Kidney epithelial cell (primary cell): ENCODE measurements at regions not wholly inside any gene's neighbourhood (a gene's known extent, or its start where the extent isn't known, plus 50 kb on each side); places are given as distances from the start of the nearest gene placed in this dataset.

Source experiments
- DNase-seq: peaks from one replicate; pipeline ENCODE4 v3.0.0-alpha.2; 2010; ENCODE audit warnings: low read depth
- H3K27me3 ChIP-seq: 2 replicates; pipeline ENCODE4 v1.6.0; 2011; ENCODE audit warnings: low read length; ENCODE audit not compliant: control insufficient read depth, insufficient read depth
- H3K36me3 ChIP-seq: 2 replicates; pipeline ENCODE4 v1.5.1; 2011; ENCODE audit warnings: low read length; ENCODE audit not compliant: control insufficient read depth, insufficient read depth
- H3K4me3 ChIP-seq: 2 replicates; pipeline ENCODE4 v1.5.1; 2011; ENCODE audit warnings: low read depth, mild to moderate bottlenecking, control low read depth, low read length
- TF ChIP-seq, protein P1 (sequence below): IDR thresholded peaks from 2 replicates; pipeline ENCODE4 v1.5.1; 2011; ENCODE audit warnings: mild to moderate bottlenecking, moderate library complexity, low read length, control low read depth, inconsistent platforms; ENCODE audit not compliant: insufficient read depth, poor library complexity, severe bottlenecking

DNA sequence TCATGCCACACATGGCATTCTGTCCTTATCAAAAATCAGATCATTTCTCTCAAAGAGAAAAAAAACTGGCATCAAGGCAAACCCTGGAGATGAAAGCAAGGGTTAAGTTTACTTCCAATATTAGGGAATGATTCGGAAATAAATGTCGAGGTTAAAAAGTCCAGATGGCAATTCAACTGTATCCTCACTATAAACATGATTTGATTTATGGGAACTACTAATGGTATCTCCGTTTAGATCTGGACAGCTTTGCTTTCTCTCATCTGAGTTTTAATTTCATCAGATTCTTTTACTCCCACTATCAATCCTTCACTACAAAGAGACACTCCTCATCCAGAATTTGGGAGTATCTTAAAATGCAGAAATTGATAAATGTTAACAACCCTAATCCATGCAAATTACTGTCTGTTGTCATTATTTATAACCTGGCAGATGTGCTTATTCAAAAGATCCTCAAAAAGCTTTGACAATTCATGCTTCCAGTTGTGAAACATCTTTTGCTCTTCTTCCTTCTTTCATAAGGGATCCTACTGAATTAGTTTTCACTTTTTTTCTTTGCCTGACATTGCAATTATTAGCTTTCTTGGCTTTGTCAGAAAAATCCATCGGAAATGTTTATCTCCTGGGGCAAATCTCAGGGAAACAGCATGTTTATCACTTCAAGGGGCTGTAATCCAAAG, 903.2 kb downstream of the MCTP2 start:
- TF ChIP-seq, protein P1, sequence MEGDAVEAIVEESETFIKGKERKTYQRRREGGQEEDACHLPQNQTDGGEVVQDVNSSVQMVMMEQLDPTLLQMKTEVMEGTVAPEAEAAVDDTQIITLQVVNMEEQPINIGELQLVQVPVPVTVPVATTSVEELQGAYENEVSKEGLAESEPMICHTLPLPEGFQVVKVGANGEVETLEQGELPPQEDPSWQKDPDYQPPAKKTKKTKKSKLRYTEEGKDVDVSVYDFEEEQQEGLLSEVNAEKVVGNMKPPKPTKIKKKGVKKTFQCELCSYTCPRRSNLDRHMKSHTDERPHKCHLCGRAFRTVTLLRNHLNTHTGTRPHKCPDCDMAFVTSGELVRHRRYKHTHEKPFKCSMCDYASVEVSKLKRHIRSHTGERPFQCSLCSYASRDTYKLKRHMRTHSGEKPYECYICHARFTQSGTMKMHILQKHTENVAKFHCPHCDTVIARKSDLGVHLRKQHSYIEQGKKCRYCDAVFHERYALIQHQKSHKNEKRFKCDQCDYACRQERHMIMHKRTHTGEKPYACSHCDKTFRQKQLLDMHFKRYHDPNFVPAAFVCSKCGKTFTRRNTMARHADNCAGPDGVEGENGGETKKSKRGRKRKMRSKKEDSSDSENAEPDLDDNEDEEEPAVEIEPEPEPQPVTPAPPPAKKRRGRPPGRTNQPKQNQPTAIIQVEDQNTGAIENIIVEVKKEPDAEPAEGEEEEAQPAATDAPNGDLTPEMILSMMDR: no peak
- DNase-seq: no peak
- Histone ChIP-seq H3K36me3 (no peaks in the 10 kb centered on the region), H3K27me3 (no peaks in the 10 kb centered on the region), H3K4me3 (no peak overlapping the region)

DNA sequence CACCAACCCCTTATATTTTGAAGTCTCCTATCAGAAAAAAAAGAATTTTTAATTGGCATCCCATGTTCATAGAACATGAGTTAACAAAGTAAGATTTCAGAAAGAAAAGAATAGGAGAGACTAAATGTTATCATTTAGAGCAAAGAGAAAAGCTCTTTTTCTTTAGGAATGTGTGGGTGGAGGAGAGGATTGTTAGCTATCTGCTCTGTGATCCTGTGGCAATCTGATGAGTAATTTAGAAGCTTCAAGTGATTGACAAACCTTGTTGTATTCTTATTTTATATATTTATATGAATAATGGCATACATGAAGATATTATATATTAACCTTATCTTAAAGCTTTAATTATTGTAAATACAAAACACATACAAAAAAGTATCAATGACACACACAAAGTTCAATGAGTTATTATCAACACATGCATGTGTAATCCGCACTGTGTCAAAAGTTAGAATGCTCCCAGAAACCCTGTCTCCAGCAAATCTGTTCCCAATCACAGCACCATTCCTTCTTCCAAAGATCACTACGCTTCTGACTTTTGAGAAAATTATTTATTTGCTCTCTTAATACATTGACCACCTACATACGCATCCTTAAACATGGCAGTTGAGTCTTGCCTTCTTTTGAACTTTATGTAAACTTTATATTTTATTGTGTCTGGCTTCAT, 907.4 kb downstream of the MCTP2 start:
- TF ChIP-seq, protein P1: no peak
- H3K4me3 ChIP-seq: no peak overlapping the region
- no peak for DNase-seq
- no peaks in the 10 kb centered on the region for H3K27me3 ChIP-seq
- no peaks in the 10 kb centered on the region for H3K36me3 ChIP-seq

DNA sequence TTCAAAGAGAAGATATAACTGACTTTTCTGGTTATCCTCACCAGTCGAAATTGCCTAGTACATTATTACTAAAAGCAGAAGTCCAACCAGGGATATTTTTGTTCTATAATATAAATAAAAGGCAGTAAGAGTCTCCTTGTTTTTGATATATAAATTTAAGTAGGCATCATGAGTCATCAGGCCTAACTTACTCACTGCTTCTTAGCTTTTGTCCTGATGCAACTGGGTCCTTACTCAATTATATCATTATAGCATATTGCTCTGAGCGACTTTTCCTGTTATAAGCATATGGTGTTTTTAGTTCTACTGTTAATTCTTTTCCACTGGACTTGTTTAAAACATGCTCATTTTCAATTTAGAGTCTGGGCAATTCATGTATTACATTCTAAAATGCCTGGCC, 910.1 kb downstream of the MCTP2 start:
- Histone ChIP-seq H3K4me3 (no peak overlapping the region), H3K36me3 (no peaks in the 10 kb centered on the region), H3K27me3 (no peaks in the 10 kb centered on the region)
- DNase-seq: no peak
- TF ChIP-seq, protein P1: no peak

DNA sequence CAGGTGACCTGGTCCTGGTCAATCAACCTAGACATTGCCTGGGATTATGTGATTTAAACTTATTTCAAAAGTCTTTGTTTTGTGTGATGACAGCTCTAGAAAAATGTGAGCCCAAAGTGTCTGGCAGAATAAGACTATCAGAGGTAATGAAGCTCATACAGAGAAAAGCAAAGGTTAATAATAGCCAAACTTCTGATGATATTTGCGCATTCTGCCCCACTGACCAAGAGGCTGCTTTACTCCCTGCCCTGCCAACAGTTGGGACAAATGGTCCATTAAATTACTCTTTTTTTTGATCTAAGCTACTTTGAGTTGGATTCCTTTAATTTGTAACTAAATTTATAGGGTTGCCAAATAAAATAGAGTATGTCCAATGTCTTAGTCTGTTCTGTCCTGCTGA, 911.2 kb downstream of the MCTP2 start:
- TF ChIP-seq, protein P1: no peak
- no peak for DNase-seq
- Histone ChIP-seq H3K27me3 (no peaks in the 10 kb centered on the region), H3K36me3 (no peaks in the 10 kb centered on the region), H3K4me3 (no peak overlapping the region)

DNA sequence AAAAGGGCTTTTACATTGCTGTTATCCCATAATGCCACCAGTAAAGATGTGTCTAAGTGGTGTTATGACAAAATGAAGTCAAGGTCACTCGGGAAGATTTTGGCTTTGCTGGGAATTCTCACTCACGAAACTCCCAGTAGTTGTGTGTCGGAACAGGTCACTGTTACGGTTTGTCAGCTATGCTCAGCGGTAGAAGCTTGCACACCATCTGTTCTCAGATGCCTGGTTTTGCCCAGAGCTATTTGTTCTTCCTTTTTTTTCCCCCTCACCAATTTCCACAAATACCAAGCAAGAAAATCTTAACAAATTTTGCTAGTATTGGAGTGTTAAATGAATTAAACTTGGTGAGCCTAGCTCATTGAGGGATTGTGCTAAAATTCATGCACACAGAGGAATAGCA, 915.1 kb downstream of the MCTP2 start:
- Histone ChIP-seq H3K36me3 (no peaks in the 10 kb centered on the region), H3K4me3 (no peak overlapping the region), H3K27me3 (no peaks in the 10 kb centered on the region)
- TF ChIP-seq, protein P1: no peak
- no peak for DNase-seq

DNA sequence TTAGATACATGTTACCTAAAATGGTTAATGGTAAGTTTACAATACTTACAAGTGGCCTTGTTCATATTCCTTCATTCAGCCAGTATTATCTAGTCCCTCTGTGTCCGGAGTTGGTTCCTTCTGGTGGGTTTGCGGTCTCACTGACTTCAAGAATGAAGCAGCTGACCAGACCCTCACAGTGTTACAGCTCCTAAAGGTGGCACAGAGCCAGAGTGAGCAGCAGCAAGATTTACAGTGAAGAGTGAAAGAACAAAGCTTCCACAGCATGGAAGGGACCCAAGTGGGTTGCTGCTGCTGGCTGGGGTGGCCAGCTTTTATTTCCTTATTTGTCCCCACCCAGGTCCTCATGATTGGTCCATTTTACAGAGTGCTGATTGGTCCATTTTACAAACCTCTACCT, 916.8 kb downstream of the MCTP2 start:
- no peak for DNase-seq
- no peak overlapping the region for H3K4me3 ChIP-seq
- TF ChIP-seq, protein P1: no peak
- no peaks in the 10 kb centered on the region for H3K27me3 ChIP-seq
- H3K36me3 ChIP-seq: no peaks in the 10 kb centered on the region
